GM23338 (cell line): ENCODE measurements at regions not wholly inside any gene's neighbourhood (a gene's known extent, or its start where the extent isn't known, plus 50 kb on each side); places are given as distances from the start of the nearest gene placed in this dataset.

Source experiments
- ATAC-seq: fragments of 200-7000 bp; cut with Tn5 transposase; 3 replicates; pipeline ENCODE4 v1.9.1; 2020
- DNase-seq: peaks from one replicate; pipeline ENCODE4 v3.0.0-alpha.2; 2015; ENCODE audit warnings: low spot score
- H2AFZ ChIP-seq: fragments of 200-600 bp; sonication (generic); 2 replicates; pipeline ENCODE4 v1.8.0; 2016; ENCODE audit warnings: antibody characterized with exemption, mild to moderate bottlenecking, moderate library complexity
- H3F3A ChIP-seq: fragments of 200-600 bp; sonication (generic); replicated peaks from 2 replicates; pipeline ENCODE4 v1.8.0; 2017; ENCODE audit warnings: antibody characterized with exemption, mixed run types, low read depth
- H3K27ac ChIP-seq: fragments of 200-600 bp; sonication (generic); 2 replicates; pipeline ENCODE4 v1.6.1; 2016; ENCODE audit warnings: low read depth
- H3K27me3 ChIP-seq: fragments of 200-600 bp; sonication (generic); 2 replicates; pipeline ENCODE4 v1.8.0; 2016; ENCODE audit warnings: mild to moderate bottlenecking, mixed run types, moderate library complexity; ENCODE audit not compliant: insufficient read depth
- H3K36me3 ChIP-seq: fragments of 200-600 bp; sonication (generic); 2 replicates; pipeline ENCODE4 v1.8.0; 2016; ENCODE audit warnings: mild to moderate bottlenecking; ENCODE audit not compliant: insufficient read depth
- H3K4me1 ChIP-seq: fragments of 200-600 bp; sonication (generic); 2 replicates; pipeline ENCODE4 v1.8.0; 2016; ENCODE audit warnings: mild to moderate bottlenecking, moderate library complexity; ENCODE audit not compliant: insufficient read depth
- H3K4me2 ChIP-seq: fragments of 200-600 bp; sonication (generic); 2 replicates; pipeline ENCODE4 v1.7.1; 2017; ENCODE audit warnings: mixed run types
- H3K4me3 ChIP-seq: fragments of 200-600 bp; sonication (generic); 2 replicates; pipeline ENCODE4 v1.6.1; 2016; ENCODE audit warnings: mixed run types
- H3K79me2 ChIP-seq: fragments of 200-600 bp; sonication (generic); replicated peaks from 2 replicates; pipeline ENCODE4 v1.8.0; 2017; ENCODE audit warnings: mild to moderate bottlenecking; ENCODE audit not compliant: insufficient read depth
- H3K9me2 ChIP-seq: fragments of 200-600 bp; sonication (generic); 2 replicates; pipeline ENCODE4 v1.8.0; 2017; ENCODE audit not compliant: insufficient read depth
- H4K20me1 ChIP-seq: fragments of 200-600 bp; sonication (generic); replicated peaks from 2 replicates; pipeline ENCODE4 v1.8.0; 2017; ENCODE audit warnings: mild to moderate bottlenecking; ENCODE audit not compliant: insufficient read depth
- H3K27ac Mint-ChIP-seq: 2 replicates; pipeline ENCODE4 v1.8.0; 2020; ENCODE audit warnings: inconsistent platforms, mild to moderate bottlenecking, moderate library complexity, mixed read lengths
- H3K27me3 Mint-ChIP-seq: 3 replicates; pipeline ENCODE4 v1.8.0; 2022; ENCODE audit warnings: low read depth, mild to moderate bottlenecking, moderate library complexity, mixed read lengths, inconsistent platforms; ENCODE audit not compliant: insufficient read depth, poor library complexity
- H3K36me3 Mint-ChIP-seq: 3 replicates; pipeline ENCODE4 v1.8.0; 2021; ENCODE audit warnings: low read depth, mild to moderate bottlenecking, inconsistent platforms, moderate library complexity, mixed read lengths
- H3K4me1 Mint-ChIP-seq: 3 replicates; pipeline ENCODE4 v1.8.0; 2020; ENCODE audit warnings: mild to moderate bottlenecking, inconsistent platforms, mixed read lengths
- H3K4me3 Mint-ChIP-seq: 3 replicates; pipeline ENCODE4 v1.8.0; 2021; ENCODE audit warnings: moderate library complexity, mild to moderate bottlenecking, inconsistent platforms, mixed read lengths
- H3K9me3 Mint-ChIP-seq: 3 replicates; pipeline ENCODE4 v1.8.0; 2020; ENCODE audit warnings: moderate library complexity, mild to moderate bottlenecking, inconsistent platforms, mixed read lengths
- CREB1 ChIP-seq: fragments of 250-450 bp; sonication (Bioruptor Pico); IDR thresholded peaks from 2 replicates; pipeline ENCODE4 v1.5.0; 2020; ENCODE audit warnings: low read depth, mild to moderate bottlenecking, moderate library complexity
- EZH2 ChIP-seq: fragments of 200-600 bp; sonication (generic); IDR thresholded peaks from one replicate; pipeline ENCODE4 v1.8.0; 2017; ENCODE audit warnings: antibody characterized with exemption, mild to moderate bottlenecking, low read depth; ENCODE audit not compliant: unreplicated experiment
- EZH2phosphoT487 ChIP-seq: fragments of 200-600 bp; sonication (generic); IDR thresholded peaks from one replicate; pipeline ENCODE4 v1.8.1; 2018; ENCODE audit warnings: antibody characterized with exemption; ENCODE audit not compliant: unreplicated experiment
- JUNB ChIP-seq: IDR thresholded peaks from one replicate; pipeline ENCODE4 v1.6.1; 2016; ENCODE audit warnings: antibody characterized with exemption; ENCODE audit not compliant: unreplicated experiment
- NANOG ChIP-seq: IDR thresholded peaks from 2 replicates; pipeline ENCODE4 v1.6.1; 2016; ENCODE audit warnings: antibody characterized with exemption, borderline replicate concordance
- POLR2AphosphoS5 ChIP-seq: IDR thresholded peaks from 2 replicates; pipeline ENCODE4 v1.6.1; 2016; ENCODE audit warnings: antibody characterized with exemption, low read depth
- REST ChIP-seq: IDR thresholded peaks from one replicate; pipeline ENCODE4 v1.6.1; 2018; ENCODE audit warnings: antibody characterized with exemption; ENCODE audit not compliant: unreplicated experiment
- STAT1 ChIP-seq: IDR thresholded peaks from one replicate; pipeline ENCODE4 v1.6.1; 2016; ENCODE audit warnings: antibody characterized with exemption; ENCODE audit not compliant: unreplicated experiment
- ZNF462 ChIP-seq: fragments of 250-450 bp; sonication (Bioruptor Pico); IDR thresholded peaks from 2 replicates; pipeline ENCODE4 v1.5.0; 2020; ENCODE audit warnings: mild to moderate bottlenecking, moderate library complexity

- no peak overlapping the region for H3K4me2 ChIP-seq
- H3K27me3 Mint-ChIP-seq, result no peaks in the 10 kb centered on the region
- no peak overlapping the region for H3K4me3 Mint-ChIP-seq
- no peaks in the 10 kb centered on the region for H3K36me3 Mint-ChIP-seq
- no peaks in the 10 kb centered on the region for H3K4me1 ChIP-seq
- H3K27ac Mint-ChIP-seq, result no peak overlapping the region
- H3K27me3 ChIP-seq, result no peaks in the 10 kb centered on the region
- no peaks in the 10 kb centered on the region for H3K4me1 Mint-ChIP-seq
- H3K79me2 ChIP-seq, result no peaks in the 10 kb centered on the region
- no peak for DNase-seq
- peak overlapping the region; percentile 21; the same call in 1 of the 2 replicates for H2AFZ ChIP-seq
- H3K9me3 Mint-ChIP-seq, result no peaks in the 10 kb centered on the region
- H4K20me1 ChIP-seq, result no peaks in the 10 kb centered on the region
- TF ChIP-seq JUNB (no peak), POLR2AphosphoS5 (no peak), STAT1 (no peak), CREB1 (CRISPR knock-in tag) (no peak), EZH2phosphoT487 (no peak), EZH2 (no peak), ZNF462 (CRISPR knock-in tag) (no peak), REST (no peak), NANOG (no peak)
- peaks cover 4% of the 10 kb centered on the region; the same call in 1 of the 2 replicates for H3K9me2 ChIP-seq
- no peaks in the 10 kb centered on the region for H3K36me3 ChIP-seq
- no peaks in the 10 kb centered on the region for H3F3A ChIP-seq
- no peak overlapping the region for H3K27ac ChIP-seq
- no peak for ATAC-seq
- H3K4me3 ChIP-seq, result no peak overlapping the region
These were observed 2387.0 kb downstream of the MAT2B start for GRCh38 chr5:165892383-165892782.
